Amygdala (tissue), 56 donors: ENCODE measurements at regions not wholly inside any gene's neighbourhood (a gene's known extent, or its start where the extent isn't known, plus 50 kb on each side); places are given as distances from the start of the nearest gene placed in this dataset.
"Not testable (repeated sequence)": the region's sequence is repeated elsewhere in the genome, so short reads cannot be mapped to it uniquely, and the experiment has no call there.

Source experiments
- DNase-seq, 56 donors: peaks; one replicate each; lab custom pipeline; 2025; lab: John Stamatoyannopoulos, UW

DNA sequence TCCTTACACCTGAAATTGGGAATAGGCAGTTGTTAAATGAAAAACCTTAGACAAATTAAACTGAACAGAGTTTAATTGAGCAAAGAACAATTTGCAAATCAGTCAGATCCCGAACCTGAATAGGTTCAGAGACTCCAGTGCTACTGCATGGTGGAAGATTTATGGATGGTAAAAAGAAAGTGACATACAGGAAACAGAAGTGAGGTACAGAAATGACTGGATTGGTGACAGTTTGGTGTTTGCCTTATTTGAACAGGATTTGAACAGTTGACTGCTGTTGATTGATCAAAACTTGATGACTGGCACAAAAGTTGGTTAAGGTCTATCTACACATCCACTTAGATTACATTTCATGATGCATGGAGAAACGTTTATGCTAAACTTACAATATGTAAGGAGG, 248.8 kb downstream of the HNMT start:
- DNase-seq = no peak

DNA sequence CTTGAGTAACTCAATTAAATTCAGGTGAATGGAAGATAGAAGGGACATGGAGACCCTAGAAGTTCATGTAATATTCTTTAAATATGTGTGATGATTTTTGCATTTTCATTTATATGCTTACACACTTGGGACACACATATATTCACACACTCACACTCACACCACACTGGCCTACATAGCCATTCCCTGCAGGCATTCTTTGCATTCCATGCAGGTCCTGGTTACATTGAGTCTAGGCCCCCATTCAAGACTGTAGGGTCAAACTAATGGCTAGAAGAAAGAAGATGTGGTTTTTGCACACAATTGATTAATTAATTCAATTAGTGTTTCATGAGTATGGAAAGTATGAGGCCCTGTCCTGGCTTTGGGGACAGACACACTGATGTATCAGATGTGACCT, 249.4 kb downstream of the HNMT start:
- DNase-seq = no peak

DNA sequence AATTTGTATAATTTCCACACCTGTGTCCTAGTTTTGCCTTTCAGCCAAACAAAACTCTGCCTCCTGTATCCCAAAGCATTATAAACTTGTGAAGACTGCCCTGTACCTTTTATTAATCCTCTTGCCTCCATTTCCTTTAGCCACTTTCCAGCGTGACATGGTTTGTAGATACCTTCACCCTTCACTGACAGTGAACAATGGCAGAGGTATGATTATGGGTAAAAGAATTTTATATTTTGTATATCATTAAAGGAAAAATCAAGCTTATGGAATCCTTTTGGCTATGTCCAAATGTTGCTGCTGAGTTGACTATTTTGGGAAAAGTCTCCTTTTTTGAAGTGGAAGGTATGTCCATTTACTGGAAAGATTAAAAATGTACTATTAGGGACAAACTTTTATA, 251.7 kb downstream of the HNMT start:
- no peak for DNase-seq

DNA sequence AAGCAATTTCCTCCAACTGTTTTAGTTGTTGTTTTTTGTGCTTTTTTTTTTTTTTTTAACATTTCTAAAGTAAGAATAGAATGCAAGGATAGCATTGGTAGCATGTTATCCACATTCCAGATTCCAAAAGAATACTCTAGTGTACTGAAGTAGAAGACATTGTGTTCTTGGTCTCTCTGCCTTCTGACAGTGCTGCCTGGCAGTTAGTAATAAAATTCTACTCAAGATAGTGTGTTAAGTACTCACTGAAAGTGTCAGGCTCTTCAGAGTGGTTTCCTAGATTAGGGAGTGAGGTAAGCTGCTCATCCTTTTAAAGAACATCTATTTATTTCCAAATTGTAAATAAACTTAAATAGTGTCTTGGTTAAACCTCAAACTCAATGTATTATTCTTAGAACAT, 253.7 kb downstream of the HNMT start:
- no peak for DNase-seq

DNA sequence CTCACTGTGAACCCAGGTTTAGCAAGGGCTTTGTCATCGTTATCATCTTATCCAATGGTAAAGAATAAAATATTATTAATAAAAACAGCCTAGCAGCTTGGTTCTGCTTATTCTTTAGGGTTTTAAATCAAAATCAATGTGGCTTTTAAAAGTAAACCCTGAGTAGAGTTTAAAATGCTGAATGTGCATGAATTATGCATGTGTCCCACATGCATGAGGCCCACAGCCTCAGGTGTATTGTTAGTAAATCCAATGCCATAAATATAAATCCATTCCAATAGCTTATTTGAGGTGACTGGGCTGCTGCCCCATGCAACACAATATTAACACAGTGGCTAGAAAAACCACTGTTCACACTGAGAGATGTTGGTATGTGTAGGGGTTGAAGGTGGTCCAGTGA, 254.1 kb downstream of the HNMT start:
- no peak for DNase-seq

DNA sequence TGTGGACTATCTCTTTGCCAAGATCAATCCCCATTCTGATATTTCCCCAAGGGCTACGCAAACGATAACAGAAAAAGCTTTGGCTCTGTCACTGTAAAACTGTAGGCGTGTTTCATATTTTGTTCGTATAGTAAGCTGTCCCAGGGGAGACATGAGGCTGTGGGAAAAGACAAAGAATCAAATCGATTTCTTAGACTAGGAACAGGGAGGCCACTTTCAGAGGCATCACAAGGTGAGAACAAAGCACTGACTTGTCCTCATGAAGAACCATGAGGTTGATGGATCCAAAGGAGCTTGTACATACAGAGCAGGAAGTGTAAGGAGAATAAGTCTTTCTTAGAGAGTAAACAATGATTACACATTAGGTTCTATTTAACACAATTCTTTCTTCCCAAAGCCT, 255.7 kb downstream of the HNMT start:
- no peak for DNase-seq

DNA sequence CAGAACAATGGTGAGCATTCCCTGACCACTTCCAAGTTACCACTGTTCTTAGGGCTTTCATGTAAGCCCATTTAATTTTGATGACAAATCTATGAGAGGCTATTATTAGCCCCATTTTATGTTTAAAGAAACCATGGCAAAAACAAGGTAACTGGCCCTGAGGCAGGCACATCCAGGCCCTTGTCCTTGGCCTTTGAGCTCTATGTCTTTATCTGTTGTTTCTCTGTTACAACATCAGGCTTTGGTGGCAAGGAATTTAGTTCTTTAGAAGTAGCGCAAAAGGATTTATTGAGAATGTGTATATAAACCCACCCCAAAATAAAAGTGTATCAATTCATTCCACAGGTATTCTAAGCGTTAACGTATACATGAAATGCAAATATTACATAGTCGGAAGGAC, 257.1 kb downstream of the HNMT start:
- DNase-seq = no peak

DNA sequence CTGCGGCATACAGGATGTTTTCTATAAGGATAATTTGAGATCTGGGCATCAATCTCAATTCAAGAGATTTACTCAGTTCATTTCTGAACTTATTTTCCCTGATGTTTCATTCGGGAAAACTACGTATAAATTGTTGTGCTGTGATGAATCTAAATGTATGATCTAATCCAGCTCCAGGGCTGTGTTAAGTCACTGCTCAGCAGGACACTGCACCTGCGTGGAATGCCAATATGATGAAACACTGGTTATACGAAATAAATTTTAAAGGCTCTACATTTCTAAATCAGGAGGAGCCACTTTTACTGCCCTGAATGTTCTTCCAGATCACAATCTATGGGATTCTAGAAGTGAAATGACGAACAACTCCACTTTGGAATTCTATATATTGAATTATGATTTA, 259.0 kb downstream of the HNMT start:
- no peak for DNase-seq

DNA sequence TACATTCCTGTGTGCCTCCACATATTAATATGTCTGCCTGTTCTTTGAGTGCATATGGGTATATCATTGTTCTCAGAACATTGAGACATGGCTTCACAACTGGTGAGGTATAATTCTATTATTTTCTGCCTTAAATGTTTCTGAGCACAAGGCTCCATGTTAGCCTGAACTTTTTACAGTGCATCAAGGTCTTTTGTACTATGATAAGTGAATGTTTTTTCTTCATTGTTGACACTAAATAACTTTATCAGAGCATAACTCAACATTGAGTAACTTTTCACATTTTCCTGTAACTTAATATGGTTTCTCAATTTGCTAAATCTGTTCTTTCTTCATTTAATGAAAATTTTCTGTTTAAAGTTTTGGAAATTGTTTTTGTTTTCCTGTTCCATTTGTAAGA, 262.9 kb downstream of the HNMT start:
- no peak for DNase-seq

DNA sequence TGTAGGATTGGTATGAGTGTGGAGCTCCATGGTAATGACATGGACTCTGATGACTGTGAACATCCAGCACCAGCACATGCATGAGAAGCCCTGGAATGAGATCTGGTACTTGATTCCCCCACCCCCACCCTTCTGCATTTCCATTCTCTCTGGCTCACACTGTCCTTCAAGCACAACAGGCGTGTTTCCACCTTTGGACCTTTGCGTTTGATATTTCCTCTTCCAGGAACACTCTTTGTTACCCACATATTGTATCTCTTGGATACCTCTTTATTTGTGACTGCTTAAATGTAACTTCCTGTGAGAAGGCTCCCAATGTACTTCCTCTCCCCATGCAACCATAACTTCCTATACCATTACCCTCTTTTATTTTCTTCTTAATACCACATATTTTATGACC, 263.8 kb downstream of the HNMT start:
- no peak for DNase-seq

DNA sequence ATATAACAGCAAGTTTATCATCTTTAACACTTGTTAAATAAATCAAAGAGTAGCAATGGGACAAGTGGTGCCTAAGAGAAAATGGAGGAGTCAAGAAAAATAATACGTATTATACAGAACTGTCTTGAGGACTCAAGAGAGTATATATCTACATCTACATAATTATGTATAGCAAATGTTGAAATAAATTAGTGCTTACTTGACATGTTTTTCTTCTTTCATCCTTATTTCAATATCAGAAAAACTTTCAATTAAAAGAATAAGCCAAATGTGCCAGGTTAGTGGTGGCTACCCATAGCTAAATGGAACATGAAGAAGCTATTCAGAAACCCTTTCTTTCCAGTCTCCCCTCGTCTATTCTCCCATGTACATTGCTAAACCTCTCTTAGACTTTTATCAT, 267.3 kb upstream of the SPOPL start:
- no peak for DNase-seq

DNA sequence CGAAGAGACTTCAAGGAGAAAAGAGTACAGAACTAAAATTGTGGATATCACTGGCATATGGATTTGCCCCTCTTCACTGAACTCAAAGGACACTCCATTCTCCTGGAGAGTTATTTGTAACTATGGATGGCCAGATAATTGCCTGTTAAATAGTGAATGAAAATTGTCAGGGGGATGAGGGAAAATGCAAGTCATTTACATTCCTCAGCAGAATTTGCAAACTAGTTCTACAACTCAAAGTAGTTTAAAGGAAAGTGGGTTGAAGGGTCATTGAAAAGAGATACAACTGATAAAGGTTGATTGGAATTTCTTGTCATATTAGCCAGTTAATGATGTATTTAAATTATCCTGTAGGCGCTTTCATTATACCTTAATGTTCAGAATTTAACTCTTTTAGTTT, 266.5 kb upstream of the SPOPL start:
- no peak for DNase-seq

DNA sequence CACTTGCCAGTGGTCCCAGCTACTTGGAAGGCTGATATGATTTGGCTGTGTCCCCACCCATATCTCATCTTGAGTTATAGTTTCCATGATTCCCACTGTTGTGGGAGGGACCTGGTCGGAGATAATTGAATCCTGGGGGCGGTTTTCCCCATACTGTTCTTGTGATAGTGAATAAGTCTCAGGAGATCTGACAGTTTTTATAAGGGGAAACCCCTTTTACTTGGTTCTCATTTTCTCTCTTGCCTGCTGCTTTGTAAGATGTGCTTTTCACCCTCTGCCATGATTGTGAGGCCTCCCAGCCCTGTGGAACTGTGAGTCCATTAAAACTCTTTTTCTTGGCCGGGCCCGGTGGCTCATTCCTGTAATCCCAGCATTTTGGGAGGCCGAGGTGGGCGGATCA, 265.4 kb upstream of the SPOPL start:
- DNase-seq = no peak

DNA sequence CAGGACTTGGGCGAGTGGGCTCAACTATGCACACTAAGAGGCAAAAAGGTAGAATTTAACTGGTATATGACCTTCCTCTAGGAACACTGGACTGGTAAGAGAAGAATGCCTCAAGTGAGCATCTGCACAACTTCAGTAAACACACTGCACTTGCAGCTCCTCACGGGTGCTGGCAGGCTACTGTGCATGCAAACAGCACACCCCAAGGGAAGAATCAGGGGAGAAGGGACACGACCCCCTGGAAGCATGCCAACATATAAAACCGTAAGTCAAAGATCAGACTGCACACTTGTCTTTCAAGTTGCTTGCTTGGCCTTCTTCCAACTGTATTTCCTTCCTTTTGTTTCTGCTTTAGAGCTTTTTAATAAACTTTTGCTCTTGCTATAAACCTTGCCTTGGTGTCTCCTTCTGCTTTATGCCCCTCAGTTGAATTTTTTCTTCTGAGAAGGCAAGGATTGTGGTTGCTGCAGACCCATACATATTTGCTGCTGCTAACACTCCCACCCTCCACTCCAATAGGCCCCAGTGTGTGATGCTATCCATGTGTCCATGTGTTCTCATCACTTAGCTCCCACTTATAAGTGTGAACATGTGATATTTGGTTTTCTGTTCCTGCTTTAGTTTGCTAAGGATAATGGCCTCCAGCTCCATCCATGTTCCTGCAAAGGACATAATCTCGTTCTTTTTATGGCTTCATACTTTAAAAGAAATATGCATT, 263.7 kb upstream of the SPOPL start:
- no peak for DNase-seq

DNA sequence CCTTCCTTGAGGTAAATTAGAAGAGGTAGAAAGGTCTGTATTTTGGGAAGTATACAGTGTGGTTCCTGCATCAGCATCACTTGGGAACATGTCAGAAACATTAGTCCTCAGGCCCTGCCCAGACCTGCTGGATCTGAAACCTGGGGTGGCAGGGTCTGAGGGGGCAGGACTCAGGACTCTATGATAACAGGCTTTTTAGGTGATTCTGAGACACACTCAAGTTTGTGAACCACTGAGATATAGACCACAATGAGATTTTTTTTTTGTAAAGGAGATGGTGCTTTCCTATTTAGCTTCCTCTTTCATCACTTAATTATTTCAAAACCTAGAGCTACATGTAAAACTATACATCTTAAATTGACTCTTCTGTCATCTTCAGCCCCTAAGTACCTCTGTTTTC, 262.7 kb upstream of the SPOPL start:
- no peak for DNase-seq

DNA sequence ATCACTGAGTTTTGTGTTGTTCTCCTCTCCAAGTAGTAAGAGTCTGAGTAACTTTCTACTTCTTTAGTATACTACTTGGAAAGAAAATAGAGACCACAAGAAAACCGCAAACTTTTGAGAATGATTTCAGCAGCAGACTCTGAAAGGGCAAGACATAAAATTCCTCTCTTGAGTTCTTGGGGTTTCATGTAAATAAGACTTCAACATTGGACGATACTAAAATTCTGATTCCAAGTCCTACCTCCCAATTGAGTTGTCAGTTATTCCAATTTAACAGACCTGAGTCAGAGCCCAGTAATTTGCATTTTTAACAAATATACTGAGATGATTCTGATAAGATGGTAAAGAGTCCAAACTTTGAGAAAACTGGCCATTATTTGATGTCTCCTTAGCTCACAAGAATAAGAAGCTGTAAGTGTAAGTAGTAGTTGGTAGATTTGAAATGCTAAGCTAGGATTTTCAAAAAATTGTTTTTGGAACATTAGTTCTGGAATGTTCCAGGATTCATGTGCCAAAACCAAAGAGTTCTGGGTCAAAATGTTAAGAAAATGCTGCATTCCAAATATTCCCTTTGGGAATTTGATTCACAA, 261.6 kb upstream of the SPOPL start:
- no peak for DNase-seq

DNA sequence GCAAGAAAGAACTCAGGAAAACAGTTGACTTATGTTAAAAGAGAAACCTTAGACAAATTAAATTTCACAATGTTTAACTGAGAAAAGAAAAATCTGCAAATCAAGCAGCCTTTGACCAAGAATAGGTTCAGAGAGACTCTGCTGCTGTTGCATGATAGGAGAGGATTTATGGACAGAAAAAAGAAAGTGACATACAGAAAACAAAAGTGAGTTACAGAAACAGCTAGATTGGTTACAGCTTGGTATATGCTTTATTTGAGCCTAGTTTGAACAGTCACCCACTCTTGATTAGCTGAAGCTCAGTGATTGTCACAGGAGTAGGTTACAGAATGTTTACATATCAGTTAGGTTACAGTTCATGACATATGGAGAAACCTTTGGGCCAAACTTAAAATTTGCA, 258.2 kb upstream of the SPOPL start:
- DNase-seq = no peak

DNA sequence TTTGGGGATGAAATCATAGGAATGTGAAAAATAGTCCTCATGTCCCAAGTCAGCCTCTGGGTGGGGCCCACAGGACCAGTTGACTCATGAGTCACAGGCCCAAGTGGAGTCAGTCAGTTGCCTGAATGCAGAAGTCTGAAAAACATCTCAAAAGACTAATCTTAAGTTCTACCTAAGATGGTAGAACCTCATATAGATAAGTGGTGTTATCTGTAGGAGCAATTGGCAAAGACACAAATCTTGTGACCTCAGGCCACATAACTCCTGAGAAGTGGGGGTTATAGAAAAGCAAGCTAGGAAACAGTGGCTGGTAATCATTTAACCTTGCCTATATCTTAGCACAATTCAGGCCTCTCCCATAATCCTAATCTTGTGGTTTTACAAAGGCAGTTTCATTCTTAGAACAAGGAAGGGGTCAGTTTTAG, 257.1 kb upstream of the SPOPL start:
- no peak for DNase-seq

DNA sequence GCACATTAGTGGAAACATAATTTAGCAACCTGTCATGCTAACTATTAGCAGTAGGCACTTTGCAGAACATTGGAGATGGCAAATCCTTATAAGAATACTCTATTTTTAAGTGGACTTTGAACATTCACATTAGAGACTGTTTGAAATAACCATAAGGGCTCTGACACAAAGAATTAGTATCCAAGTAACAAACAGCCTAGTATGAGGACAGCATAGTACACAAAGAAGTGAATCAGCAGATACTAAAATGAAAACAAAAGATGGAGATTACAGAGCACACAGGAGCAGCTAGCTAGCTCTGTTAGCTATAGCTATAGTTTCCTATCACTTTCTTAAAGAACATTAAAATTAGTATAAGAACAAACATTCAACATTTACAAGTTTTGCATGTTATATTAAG, 256.3 kb upstream of the SPOPL start:
- DNase-seq = no peak

DNA sequence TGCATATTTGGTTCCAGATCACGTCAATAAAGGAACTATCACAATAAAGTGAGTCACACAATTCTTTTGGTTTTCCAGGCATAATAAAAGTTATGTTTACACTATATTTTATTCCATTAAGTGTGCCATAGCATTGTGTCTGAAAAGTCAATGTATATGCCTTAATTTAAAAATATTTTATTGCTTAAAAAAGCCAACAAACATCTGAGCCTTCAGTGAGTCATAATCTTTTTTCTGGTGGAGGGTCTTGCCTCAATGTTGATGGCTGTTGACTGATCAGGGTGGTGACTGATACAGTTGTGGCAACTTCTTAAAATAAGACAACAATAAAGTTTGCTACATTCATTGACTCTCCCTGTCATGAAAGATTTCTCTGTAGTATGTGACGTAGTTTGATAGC, 254.3 kb upstream of the SPOPL start:
- DNase-seq = no peak

DNA sequence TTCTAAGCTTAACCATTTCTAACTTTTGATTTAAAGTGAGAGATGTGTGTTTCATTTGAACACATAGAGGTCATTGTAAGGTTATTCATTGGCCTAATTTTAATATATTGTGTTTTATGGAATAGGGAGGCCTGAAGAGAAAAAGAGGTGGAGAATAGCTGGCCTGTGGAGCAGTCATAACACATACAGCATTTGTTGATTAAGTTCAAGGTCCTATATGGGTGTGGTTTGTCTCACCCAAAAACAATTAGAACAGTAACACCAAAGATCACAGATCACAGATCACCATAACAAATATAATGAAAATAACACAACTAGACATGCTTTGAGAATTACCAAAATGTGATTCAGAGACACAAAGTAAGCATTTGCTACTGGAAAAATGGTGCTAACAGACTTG, 252.4 kb upstream of the SPOPL start:
- no peak for DNase-seq

DNA sequence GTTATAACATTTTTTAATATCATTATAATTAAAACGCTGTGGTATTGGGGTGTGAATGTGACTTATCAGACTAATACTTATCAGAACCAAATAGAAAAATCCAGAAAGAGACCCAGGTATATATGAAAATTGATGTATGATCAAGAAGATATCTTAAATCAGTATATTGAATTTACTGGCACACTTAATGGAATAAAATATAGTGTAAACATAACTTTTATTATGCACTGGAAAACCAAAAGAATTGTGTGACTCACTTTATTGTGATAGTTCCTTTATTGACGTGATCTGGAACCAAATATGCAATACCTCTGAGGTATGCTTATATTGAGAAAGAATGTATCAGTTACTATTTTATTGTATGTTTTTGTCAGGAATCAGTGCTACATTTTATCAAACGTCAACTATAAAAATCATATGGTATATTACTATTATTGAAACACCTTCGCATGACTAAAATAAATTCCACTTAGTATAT, 250.7 kb upstream of the SPOPL start:
- not testable (repeated sequence) for DNase-seq

DNA sequence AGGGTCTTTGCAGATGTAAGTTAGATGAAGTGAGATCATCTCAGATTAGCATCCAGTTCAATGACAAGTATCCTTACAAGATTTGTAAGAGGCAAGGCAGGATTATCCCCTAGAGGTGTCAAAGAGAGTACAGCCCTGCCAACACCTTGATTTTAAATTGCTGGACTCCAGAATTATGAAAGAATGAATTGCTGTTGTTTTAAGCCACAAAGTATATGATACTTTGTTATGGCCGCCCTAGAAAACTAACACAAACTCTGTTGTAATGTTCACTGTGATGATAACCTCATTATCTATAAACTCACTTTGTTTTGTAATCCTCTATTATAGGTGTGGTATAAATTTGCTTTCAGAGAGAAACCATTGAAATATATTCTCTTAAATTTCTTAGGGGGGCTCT, 249.0 kb upstream of the SPOPL start:
- DNase-seq = no peak
